ENCODE measurements at regions not wholly inside any gene's neighbourhood (a gene's known extent, or its start where the extent isn't known, plus 50 kb on each side); places are given as distances from the start of the nearest gene placed in this dataset.
"Not testable (repeated sequence)": the region's sequence is repeated elsewhere in the genome, so short reads cannot be mapped to it uniquely, and the experiment has no call there.

DNA sequence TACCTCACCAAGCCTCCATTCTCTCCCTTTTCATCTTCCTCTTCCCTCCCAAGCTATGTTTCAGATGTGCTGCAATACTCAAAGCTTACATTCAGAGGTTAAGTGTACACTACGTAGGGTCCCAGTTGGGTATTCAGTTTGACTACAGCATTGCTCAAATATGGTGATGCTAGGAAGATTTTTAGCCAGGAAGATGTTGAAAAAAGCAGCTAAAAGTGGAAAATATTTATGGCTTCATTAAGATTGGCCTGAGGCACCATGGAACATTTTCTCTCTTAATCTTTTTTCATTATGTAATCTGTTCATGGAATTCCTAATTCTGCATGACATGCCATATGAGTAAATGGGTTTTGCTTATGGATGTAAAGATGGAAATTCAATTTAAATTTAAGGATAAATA is 72.0 kb upstream of the ABCB5 start:
- H3K27me3 Mint-ChIP-seq (ENCODE audit: unreplicated experiment) = no peaks in the 10 kb centered on the region
- BruUV-seq (replicated peaks) = no TSS peak

GRCh38 chr7:20545016-20545415 is 70.5 kb upstream of the ABCB5 start:
- no peaks in the 10 kb centered on the region for H3K27me3 Mint-ChIP-seq (ENCODE audit: unreplicated experiment)
- no TSS peak for BruUV-seq (replicated peaks)
- H3K4me3 Mint-ChIP-seq (ENCODE audit: low read depth, unreplicated experiment) = no peak overlapping the region
- DNase-seq = no peak
- CTCF ChIA-PET = interaction anchor here (1.1 kb wide), 1 partner anchor 33 kb away, joined by 3 read pairs; no protein-coding TSS in a partner anchor
- TF ChIP-seq, protein P1, sequence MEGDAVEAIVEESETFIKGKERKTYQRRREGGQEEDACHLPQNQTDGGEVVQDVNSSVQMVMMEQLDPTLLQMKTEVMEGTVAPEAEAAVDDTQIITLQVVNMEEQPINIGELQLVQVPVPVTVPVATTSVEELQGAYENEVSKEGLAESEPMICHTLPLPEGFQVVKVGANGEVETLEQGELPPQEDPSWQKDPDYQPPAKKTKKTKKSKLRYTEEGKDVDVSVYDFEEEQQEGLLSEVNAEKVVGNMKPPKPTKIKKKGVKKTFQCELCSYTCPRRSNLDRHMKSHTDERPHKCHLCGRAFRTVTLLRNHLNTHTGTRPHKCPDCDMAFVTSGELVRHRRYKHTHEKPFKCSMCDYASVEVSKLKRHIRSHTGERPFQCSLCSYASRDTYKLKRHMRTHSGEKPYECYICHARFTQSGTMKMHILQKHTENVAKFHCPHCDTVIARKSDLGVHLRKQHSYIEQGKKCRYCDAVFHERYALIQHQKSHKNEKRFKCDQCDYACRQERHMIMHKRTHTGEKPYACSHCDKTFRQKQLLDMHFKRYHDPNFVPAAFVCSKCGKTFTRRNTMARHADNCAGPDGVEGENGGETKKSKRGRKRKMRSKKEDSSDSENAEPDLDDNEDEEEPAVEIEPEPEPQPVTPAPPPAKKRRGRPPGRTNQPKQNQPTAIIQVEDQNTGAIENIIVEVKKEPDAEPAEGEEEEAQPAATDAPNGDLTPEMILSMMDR (IDR thresholded peaks at IDR 0.05; ENCODE audit: unreplicated experiment) = no peak
- H3K9me3 Mint-ChIP-seq (ENCODE audit: low read depth, unreplicated experiment) = no peaks in the 10 kb centered on the region
- intact Hi-C loops (cut with micrococcal nuclease; ENCODE audit: unreplicated experiment) = no loop called here
- H3K36me3 Mint-ChIP-seq (ENCODE audit: insufficient read depth, unreplicated experiment) = no peaks in the 10 kb centered on the region
- no peak overlapping the region for H3K27ac Mint-ChIP-seq (ENCODE audit: unreplicated experiment)
- no peaks in the 10 kb centered on the region for H3K4me1 Mint-ChIP-seq (ENCODE audit: low read depth, unreplicated experiment)

More for the DNA sequence above, 72.0 kb upstream of the ABCB5 start:
- no peak for DNase-seq
- Mint-ChIP-seq H3K4me3 (ENCODE audit: low read depth, unreplicated experiment) (no peak overlapping the region), H3K36me3 (ENCODE audit: insufficient read depth, unreplicated experiment) (no peaks in the 10 kb centered on the region), H3K4me1 (ENCODE audit: low read depth, unreplicated experiment) (no peaks in the 10 kb centered on the region), H3K27ac (ENCODE audit: unreplicated experiment) (no peak overlapping the region), H3K9me3 (ENCODE audit: low read depth, unreplicated experiment) (no peaks in the 10 kb centered on the region)
- intact Hi-C loops (cut with micrococcal nuclease; ENCODE audit: unreplicated experiment) = no loop called here
- CTCF ChIA-PET = interaction anchor here (0.6 kb wide), 1 partner anchor 1021 kb away, joined by 3 read pairs; no protein-coding TSS in a partner anchor
- TF ChIP-seq, protein P1 (IDR thresholded peaks at IDR 0.05; ENCODE audit: unreplicated experiment) = no peak

- CTCF ChIA-PET; DNase-seq; H3K4me3 Mint-ChIP-seq (ENCODE audit: low read depth, unreplicated experiment); H3K36me3 Mint-ChIP-seq (ENCODE audit: insufficient read depth, unreplicated experiment); H3K27me3 Mint-ChIP-seq (ENCODE audit: unreplicated experiment); H3K27ac Mint-ChIP-seq (ENCODE audit: unreplicated experiment); BruUV-seq (replicated peaks); H3K9me3 Mint-ChIP-seq (ENCODE audit: low read depth, unreplicated experiment); intact Hi-C loops (cut with micrococcal nuclease; ENCODE audit: unreplicated experiment); H3K4me1 Mint-ChIP-seq (ENCODE audit: low read depth, unreplicated experiment): not testable (repeated sequence)
Measured at GRCh38 chr7:20546958-20547357, 68.5 kb upstream of the ABCB5 start.

GRCh38 chr7:20554072-20554471 is 61.4 kb upstream of the ABCB5 start:
- BruUV-seq (replicated peaks) = no TSS peak
- CTCF ChIA-PET = interaction anchor here (1.0 kb wide), 1 partner anchor 44 kb away, joined by 3 read pairs; no protein-coding TSS in a partner anchor
- H3K27me3 Mint-ChIP-seq (ENCODE audit: unreplicated experiment) = no peaks in the 10 kb centered on the region

DNA sequence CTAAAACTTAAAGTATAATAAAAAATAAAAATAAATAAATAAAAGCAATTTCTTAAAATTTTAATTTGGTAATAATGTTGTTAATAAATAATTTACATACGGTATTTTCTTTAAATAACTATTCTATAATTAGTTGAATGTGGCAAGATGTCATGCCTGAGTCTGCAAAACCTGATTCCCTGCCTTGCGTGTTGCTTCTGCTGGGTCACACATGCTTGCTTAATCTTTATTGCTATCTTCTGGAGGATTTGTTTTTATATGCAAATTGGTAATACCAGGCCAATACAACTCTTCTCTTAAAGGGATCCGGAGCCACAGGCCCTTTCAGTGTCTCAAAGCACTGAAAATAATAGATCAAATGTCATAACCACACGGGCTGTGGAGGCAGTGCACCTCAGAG is 59.4 kb upstream of the ABCB5 start:
- TF ChIP-seq, protein P1 (IDR thresholded peaks at IDR 0.05; ENCODE audit: unreplicated experiment) = no peak
- no peak overlapping the region for H3K4me3 Mint-ChIP-seq (ENCODE audit: low read depth, unreplicated experiment)
- peaks cover 28% of the 10 kb centered on the region for H3K4me1 Mint-ChIP-seq (ENCODE audit: low read depth, unreplicated experiment)
- BruUV-seq (replicated peaks) = no TSS peak
- intact Hi-C loops (cut with micrococcal nuclease; ENCODE audit: unreplicated experiment) = no loop called here
- peaks cover 7% of the 10 kb centered on the region for H3K36me3 Mint-ChIP-seq (ENCODE audit: insufficient read depth, unreplicated experiment)
- H3K27me3 Mint-ChIP-seq (ENCODE audit: unreplicated experiment) = no peaks in the 10 kb centered on the region
- DNase-seq = no peak
- no peaks in the 10 kb centered on the region for H3K9me3 Mint-ChIP-seq (ENCODE audit: low read depth, unreplicated experiment)
- H3K27ac Mint-ChIP-seq (ENCODE audit: unreplicated experiment) = no peak overlapping the region
- CTCF ChIA-PET = interaction anchor here (1.2 kb wide), 1 partner anchor 21 kb away, joined by 3 read pairs; no protein-coding TSS in a partner anchor

More at GRCh38 chr7:20554072-20554471, 61.4 kb upstream of the ABCB5 start:
- Mint-ChIP-seq H3K36me3 (ENCODE audit: insufficient read depth, unreplicated experiment) (no peaks in the 10 kb centered on the region), H3K4me3 (ENCODE audit: low read depth, unreplicated experiment) (no peak overlapping the region), H3K9me3 (ENCODE audit: low read depth, unreplicated experiment) (no peaks in the 10 kb centered on the region), H3K4me1 (ENCODE audit: low read depth, unreplicated experiment) (peaks cover 21% of the 10 kb centered on the region), H3K27ac (ENCODE audit: unreplicated experiment) (no peak overlapping the region)
- intact Hi-C loops (cut with micrococcal nuclease; ENCODE audit: unreplicated experiment) = no loop called here
- TF ChIP-seq, protein P1 (IDR thresholded peaks at IDR 0.05; ENCODE audit: unreplicated experiment) = no peak
- DNase-seq = no peak
